SIG-M5 treated with dmso at 0.1 percent for 504 hours (cell line): ENCODE measurements at regions not wholly inside any gene's neighbourhood (a gene's known extent, or its start where the extent isn't known, plus 50 kb on each side); places are given as distances from the start of the nearest gene placed in this dataset.
"Not testable (repeated sequence)": the region's sequence is repeated elsewhere in the genome, so short reads cannot be mapped to it uniquely, and the experiment has no call there.

Source experiments
- DNase-seq: peaks from one replicate; lab custom pipeline; 2025; ENCODE audit not compliant: unreplicated experiment; lab: John Stamatoyannopoulos, UW

DNA sequence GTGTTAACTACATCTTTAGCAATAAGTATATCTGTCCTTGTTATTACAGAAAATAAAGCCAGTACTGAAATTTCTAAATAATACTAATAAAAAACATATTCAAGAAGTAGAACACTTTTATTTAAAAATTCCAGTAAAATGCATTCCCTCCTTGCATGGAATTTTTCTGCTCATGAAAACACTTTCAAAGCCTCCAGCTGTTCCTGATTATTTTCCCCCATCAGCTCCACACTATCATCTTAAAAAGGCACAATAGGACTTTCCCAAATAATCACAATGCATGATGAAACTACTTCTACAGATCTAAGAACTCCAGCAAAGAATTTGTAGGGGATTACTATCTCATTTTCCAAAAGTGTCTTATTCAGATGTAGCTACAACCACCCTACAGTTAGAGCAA is 162.6 kb upstream of the USP25 start:
- DNase-seq = no peak

DNA sequence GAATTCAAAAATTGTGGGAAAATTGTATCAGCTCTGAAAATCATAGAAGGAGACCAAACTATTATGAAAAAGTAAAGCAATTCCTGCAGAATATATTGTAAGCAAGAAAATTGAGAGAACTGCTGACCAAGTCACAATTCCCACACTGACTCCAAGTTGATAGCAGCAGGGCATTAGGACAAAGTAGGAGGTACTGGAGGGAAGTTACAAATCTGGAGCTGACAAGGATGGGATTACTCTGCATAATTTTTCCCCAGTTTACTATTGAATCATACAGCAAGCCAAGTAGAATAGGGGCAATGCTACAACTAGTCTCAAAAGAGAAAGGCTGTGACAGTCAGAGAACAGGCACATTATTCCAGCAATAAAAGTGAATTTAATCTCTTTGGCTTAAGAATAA is 161.3 kb upstream of the USP25 start:
- no peak for DNase-seq

DNA sequence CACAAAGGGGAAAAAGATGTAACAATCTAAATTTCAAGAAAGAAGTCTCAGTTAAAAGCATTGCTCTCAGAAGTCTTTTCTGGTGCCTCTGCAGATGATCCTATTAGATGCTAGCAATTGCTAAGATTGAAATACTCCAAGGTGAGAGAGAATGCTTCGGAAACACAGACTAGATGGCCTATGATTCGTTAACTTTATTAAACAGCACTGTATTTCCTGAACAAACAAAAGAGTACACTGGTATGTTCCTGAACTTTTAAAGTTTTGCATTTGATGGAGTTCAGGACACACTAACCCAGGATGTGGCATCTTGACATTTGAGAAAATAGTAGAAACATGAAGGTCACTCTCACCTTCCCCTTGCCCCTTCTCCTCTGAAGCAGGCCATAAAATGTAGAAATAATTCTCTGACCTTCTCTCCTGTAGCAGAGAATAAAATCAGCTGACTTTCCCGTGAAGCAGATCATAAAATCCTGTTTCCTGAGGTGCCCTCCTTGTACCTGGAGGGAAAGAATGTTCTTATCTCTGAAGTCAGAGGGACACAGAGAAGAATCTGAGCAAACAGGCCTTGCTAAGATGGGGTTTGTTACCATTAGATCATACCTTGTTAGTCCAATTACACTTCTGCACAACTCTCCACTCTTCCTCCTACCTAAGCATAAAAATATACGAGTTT is 142.9 kb upstream of the USP25 start:
- DNase-seq = no peak

DNA sequence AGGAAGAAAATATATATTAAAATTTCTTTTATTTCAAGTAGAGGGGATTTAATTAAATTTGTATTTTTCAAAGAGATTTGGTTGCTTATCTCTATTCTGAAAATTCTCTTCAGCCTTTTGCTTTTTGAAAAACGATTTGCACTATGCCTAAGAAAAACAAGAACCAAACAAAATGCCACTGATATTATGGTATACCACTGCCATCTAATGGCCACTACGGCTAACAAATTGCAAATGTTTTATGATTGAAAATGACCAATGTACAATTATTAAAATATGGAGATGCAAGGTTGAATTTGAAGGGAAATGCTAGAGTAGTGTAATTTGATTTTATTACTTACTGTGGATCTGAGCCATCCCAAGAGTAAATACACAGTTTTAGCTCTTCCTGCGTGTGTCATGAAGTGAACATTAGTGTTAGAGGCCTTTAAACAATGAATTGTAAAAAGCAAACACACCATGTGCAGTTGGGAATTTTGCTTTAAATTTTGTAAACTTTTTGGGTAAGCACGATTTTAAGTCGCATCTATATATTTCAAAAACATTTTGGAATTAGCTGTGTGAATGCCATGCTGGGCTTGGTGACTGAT is 137.4 kb upstream of the USP25 start:
- peak; percentile 36 for DNase-seq

DNA sequence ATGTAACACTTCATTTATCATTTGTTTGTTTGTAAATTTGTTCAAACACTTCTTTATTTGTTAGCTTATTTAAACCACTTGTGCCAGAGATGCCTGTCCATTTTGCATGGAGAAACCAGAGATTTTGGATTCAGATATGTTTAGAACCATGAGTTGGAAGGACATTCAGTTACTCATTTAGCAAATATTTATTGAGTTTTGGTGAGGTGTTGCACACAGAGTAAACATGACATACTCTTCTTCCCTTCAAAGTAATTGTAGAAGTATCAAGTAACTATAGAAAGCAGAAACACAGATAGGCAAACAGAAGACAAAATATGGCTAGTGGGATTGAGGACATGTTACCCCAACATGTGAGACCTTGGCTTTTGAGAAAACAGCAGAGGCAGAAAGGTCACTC is 136.8 kb upstream of the USP25 start:
- DNase-seq = no peak

DNA sequence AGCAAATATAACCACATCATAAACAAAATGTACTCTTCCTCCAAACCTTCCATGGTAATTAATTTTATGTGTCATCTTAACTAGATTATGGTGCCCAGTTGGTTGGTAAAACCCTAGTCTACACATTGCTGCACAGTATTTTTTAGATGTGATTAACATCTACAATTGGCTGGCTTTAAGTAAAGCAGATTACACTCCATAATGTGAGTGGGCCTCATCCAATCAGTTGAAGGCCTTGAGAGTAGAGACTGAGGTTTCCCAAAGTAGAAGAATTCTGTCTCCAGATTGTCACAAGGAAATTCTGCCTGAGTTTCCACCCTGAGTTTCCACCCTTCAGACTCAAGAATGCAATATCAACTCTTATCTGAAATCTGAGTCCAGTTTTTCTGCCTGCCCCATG is 128.4 kb upstream of the USP25 start:
- no peak for DNase-seq

DNA sequence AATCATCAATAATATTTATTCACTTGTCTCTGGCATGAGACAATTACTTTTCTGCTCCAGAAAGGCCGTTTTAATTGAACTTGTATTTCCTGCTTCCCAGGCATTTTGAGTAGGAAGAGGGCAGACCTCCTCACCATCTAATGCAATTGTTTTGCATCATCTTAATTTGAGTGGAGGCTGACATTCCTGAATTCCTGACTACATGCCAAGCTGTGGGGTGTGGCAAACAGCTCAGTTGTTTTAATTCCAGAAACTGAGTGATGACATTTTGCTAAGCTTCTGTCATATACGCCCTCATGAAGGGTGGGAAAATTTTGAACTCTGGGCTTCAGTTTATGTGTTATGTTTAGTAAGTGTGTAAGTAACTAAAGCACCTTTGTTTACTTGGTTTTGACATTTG is 125.4 kb upstream of the USP25 start:
- no peak for DNase-seq

DNA sequence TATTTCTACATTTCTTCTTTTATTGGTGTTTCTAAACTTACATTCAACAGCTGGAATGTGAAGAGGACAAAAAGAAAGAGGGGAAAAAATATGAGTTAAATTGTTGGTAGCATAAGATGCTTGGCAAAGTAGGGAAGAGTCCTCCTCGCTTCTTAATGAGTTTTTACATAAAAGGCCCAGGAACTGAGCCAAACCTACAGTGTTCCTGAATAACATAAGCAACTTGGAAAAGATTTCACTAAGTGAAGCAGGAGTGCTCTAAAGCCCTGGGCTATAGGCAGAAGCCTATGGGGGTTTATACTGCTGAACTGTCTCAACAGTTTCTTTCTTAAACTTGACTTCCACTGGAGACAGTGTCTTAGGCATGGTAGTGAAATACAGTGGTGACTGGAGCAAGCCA is 115.0 kb upstream of the USP25 start:
- DNase-seq = no peak

DNA sequence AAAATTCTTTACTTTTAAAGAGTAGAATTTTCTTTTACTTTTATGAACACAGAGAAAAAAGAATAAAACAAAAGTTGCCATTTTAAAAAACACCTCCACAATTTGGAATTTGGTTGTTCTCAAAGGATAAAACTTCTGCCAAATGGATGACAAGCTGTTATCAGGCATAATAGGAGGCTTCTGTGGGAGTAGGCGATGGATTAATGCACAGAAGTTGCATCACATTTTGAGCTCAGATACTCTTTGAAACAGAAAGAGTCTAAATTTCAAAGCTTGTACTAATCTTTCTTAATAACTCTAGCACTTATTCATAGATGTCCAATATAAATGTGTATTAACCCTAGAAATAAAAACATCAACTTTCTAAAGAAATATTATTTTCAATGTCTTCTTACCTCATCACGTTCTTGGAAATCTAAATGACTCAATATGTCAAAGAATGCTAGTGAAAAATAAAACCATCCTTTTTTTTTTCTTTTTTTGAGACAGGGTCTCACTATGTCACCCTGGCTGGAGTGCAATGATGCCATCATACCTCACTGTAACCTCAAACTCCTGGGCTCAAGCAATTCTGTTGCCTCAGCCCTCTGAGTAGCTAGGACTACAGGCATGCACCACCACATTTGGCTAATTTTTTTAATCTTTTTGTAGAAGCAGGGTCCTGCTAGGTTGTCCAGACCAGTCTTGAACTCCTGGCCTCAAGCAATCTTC is 112.8 kb upstream of the USP25 start:
- DNase-seq = no peak

DNA sequence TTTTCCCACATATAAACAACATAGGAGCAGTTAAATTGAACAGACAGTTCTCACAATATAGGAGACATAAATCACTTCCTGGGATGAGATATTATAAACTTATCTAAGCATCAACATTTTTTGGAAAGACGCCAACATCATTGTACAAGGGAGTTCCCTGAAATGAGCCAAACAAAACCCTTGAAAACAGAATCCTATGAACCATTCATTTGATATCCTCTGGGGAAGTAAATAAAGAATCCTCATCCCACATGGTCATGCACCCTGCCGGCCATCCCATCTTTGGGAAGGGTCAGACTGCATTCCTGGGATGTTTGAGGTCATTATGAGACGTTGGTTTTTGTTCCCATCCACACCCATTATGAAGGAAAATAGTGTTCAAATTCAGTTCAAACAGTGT is 111.8 kb upstream of the USP25 start:
- no peak for DNase-seq

DNA sequence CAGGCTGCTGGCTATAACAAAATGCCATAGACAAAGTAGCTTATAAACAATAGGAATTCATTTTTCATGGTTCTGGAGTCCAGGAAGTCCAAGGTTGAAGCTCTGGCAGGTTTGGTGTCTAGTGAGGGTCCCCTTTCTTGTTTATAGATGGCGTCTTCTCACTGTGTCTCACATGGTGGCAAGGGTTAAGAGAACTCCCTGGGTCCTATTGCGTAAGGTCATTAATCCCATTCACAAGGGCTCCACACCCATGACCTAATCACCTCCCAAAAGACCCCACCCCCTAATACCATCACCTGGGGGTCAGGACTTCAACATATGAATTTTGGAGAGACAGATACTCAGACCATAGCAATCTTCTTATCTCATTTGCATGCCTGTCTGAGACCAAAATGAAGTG is 108.9 kb upstream of the USP25 start:
- no peak for DNase-seq

DNA sequence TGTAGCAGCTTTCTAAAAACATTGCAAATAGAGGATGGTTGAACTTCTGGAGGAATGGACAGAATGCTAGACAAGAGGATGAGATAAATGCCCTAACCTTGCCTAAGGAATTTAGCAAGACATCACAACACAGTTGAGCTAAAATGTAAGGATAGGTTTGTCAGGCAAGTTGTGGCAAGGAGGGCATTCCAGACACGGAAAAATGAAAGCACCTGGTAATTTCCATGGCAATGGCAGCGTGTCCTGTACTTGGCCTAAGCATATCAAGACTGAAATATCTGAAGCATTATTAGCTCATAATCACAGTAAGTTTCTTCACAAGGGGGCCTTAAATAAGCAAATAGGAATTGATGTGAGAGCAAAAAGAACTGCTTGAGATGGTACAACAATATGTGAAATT is 105.1 kb upstream of the USP25 start:
- no peak for DNase-seq

DNA sequence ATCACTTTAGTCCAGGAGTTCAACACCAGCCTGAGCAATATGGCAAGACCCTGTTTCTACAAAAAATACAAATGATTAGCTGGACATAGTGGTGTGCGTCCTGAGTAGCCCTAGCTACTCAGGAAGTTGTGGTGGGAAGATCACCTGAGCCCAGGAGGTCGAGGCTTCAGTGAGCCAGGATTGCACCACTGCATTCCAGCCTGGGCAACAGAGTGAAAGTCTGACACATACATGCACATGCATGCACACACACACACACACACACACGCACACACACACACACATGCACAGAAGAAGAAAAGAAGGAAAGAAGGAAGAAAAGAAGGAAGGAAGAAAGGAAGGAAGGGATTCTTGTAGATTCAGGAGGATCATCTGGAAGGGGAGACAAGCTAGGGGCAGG is 104.4 kb upstream of the USP25 start:
- DNase-seq = no peak

DNA sequence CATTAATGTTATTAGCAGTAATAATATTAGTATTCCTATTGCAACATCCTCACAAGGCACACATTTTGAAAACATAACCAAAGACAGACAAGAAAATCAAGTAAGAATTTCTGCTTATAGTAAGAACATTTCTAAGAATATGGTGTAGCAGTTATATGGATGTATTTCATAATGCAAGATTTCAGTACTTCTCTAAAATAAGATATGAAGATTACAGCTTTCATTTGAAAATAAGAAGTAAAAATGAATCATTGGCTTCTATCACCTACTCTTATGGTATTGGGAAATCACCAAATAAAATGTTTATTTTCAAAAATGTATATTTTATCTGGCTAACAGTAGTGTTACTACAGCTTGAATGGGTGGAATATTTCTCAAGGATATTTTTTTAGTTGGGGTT is 103.8 kb upstream of the USP25 start:
- DNase-seq = no peak

DNA sequence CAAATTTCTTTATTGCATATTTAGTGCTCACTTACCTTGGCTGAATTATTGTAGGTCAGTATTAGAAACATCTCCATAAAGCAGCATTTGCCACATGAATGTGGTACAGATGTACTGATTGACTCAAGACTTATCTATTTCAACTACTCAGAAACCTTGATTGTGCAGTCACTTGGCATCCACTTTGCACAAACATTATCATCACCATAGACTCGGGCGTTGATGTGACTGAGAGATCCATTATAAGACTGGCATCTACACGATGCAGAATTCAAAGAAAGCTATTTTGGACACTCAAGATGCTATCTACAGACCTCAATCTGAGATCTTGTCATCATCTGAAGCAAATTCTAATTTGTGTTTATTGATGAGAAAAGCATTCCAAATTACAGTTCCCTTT is 102.8 kb upstream of the USP25 start:
- DNase-seq = no peak

DNA sequence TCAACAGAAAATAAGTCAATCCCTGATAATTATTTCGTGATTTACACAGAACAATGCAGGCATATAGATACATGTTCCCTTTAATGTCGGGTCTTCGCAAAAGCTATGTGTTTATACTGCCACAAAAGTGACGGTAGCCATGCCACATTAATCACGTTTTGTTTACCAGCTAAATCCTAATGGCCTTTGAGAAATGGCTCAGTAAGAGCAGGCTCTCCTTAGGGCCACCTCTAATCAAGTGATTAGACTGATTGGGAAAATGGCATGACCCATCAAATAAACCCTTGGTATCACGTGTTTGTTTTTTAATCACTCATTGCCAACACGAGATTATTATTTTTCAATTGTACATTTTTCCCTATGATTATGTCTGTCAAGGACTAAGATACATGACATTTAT is 102.0 kb upstream of the USP25 start:
- no peak for DNase-seq

DNA sequence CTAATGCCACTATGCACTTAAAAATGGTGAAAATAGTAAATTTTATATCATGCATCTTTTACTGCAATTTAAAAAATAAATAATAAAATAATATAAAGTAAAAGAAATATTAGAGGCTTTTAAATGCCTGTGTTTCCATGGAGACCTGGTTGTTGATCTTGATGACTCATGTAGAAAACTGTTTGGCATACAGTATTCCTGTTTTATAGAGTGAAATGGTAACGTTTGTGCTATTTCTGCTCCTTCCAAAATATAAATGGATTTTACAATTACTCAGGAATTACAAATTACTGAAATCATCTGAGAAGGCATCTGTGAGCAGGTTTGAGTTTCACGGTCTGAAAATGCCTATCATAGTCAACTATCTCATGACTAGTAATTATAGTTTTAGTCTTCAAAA is 98.4 kb upstream of the USP25 start:
- no peak for DNase-seq

DNA sequence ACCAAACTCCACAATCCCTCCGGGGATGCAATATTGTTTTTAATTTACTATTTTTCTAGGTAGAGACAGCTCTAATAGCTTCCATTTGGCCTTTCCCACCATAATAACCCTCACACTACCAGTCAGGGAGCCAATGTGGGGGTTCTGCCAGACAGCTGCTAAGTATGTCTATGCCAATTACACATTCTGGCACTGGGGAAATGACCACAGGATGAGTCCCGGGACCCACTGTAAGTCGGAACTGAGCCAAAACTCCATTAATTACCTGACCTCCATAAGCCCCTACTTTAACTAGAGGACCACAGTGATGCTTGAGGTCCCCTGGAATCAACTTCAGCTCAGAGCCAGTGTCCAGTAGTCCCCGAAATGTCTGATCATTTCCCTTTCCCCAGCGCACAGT is 95.2 kb upstream of the USP25 start:
- not testable (repeated sequence) for DNase-seq

DNA sequence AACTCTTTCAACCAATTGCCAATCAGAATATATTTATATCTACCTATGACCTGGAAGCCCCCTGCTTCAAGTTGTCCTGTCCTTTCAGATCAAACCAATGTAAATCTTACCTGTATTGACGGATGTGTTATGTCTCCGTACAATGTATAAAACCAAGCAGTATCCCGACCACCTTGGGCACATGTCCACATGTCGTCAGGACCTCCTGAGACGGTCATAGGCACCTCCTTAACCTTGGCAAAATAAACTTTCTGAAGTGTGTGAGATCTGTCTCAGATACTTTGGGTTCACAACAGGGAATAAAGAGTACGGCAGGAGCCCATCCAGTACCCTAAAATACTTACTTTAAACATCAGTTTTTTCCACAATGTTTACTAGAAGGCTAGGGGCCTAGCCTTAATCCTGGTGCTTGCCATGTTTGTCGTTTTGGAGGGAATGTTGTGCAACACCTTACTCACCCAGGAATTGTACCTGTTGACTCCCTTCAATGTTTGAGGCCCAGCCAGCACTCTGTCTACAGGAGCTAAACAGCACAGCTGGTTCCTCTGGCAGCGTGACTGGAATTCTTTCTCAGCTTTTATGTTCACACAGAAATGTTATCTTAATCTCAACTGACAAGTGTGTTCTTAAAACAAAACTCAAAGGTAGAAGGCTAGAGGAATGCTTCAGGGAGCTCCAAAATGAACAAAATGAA is 90.8 kb upstream of the USP25 start:
- no peak for DNase-seq

DNA sequence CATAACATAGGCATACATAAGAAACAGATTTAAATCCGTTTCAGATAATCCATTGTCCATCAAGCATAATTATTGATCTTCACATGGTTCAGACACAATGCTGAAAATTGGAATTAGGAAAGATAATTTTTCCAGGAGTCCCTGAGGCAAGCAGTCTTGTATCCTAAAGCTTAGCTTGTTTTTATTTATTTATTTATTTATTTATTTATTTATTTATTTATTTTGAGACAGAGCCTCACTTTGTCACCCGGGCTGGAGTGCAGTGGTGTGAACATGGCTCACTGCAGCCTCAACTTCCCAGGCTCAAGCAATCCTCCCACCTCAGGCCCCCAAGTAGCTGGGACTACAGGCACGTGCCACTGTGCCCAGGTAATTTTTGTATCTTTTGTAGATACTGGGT is 89.7 kb upstream of the USP25 start:
- DNase-seq = not testable (repeated sequence)

DNA sequence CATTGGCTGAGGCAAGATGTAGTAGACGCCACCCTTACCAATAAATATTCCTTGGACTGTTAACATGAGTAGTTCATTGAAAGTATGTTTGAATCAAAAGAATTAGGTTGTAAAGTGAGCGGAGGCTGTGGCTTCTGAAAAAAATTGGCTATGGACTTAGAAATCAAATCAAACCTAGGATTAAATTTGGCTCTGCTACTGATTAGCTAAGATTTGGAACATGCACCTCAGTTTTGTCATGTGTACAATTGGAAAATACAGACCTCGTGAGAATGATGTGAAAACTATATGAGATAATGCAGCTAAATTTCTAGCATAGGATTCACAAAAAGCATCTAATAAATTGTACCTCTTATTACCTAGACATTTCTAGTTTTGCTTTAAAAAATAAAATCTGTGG is 85.3 kb upstream of the USP25 start:
- DNase-seq = no peak

DNA sequence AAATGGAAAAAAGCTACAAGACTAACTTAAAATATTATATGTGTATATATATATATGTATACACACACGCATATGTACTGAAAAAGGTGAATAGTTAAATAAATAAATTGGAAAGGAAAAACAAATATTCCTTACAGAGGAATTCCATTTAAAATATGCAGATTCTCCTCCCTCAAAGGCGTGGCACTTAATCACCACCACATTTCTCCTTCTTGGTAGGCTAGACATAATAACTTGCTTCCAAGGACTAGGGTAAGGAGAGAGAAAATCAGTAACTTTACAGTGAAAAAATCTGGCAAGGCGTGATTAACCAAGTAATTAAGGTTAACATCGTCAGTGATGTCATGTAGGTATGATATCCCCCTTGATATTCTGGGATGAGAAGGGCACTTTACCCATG is 84.0 kb upstream of the USP25 start:
- DNase-seq = no peak
